Endodermal cell (in vitro differentiated cells): ENCODE measurements at regions not wholly inside any gene's neighbourhood (a gene's known extent, or its start where the extent isn't known, plus 50 kb on each side); places are given as distances from the start of the nearest gene placed in this dataset.

ENCODE experiments used
- DNase-seq: peaks from one replicate; pipeline ENCODE4 v3.0.0-alpha.2; 2017
- H3K27ac ChIP-seq: 2 replicates; pipeline ENCODE4 v1.5.1; 2013; ENCODE audit warnings: mild to moderate bottlenecking, low read depth, low read length, moderate library complexity
- H3K27me3 ChIP-seq: 2 replicates; pipeline ENCODE4 v1.6.1; 2013; ENCODE audit warnings: mild to moderate bottlenecking, low read length, moderate library complexity; ENCODE audit not compliant: insufficient read depth, control insufficient read depth, poor library complexity, severe bottlenecking
- H3K36me3 ChIP-seq: 2 replicates; pipeline ENCODE4 v1.7.0; 2013; ENCODE audit warnings: mild to moderate bottlenecking, low read length, moderate library complexity; ENCODE audit not compliant: control insufficient read depth, insufficient read depth
- H3K4me1 ChIP-seq: one replicate; pipeline ENCODE4 v1.7.0; 2013; ENCODE audit warnings: low read length; ENCODE audit not compliant: control insufficient read depth, insufficient read depth
- H3K4me3 ChIP-seq: 2 replicates; pipeline ENCODE4 v1.5.1; 2013; ENCODE audit warnings: mild to moderate bottlenecking, low read length, moderate library complexity
- H3K9ac ChIP-seq: 2 replicates; pipeline ENCODE4 v1.6.1; 2013; ENCODE audit warnings: mild to moderate bottlenecking, low read length, moderate library complexity; ENCODE audit not compliant: poor library complexity, severe bottlenecking; ENCODE audit errors: extremely low read depth
- H3K9me3 ChIP-seq: 2 replicates; pipeline ENCODE4 v1.6.1; 2013; ENCODE audit warnings: mild to moderate bottlenecking, low read length, moderate library complexity; ENCODE audit not compliant: control insufficient read depth
- H3K27ac Mint-ChIP-seq: 2 replicates; pipeline ENCODE4 v1.8.0; 2020; ENCODE audit warnings: mixed read lengths
- H3K27me3 Mint-ChIP-seq: 2 replicates; pipeline ENCODE4 v1.8.0; 2021; ENCODE audit warnings: mild to moderate bottlenecking, mixed read lengths; ENCODE audit not compliant: insufficient read depth
- H3K36me3 Mint-ChIP-seq: 2 replicates; pipeline ENCODE4 v1.8.0; 2020; ENCODE audit warnings: low read depth, mixed read lengths
- H3K4me1 Mint-ChIP-seq: 2 replicates; pipeline ENCODE4 v1.8.0; 2020; ENCODE audit warnings: mixed read lengths
- H3K4me3 Mint-ChIP-seq: 2 replicates; pipeline ENCODE4 v1.8.0; 2020; ENCODE audit warnings: mild to moderate bottlenecking, moderate library complexity, mixed read lengths
- H3K9me3 Mint-ChIP-seq: 2 replicates; pipeline ENCODE4 v1.8.0; 2020; ENCODE audit warnings: mild to moderate bottlenecking, mixed read lengths
- CTCF ChIP-seq: fragments of 200-600 bp; sonication (generic); conservative IDR thresholded peaks from 2 replicates; pipeline ENCODE4 v1.5.0; 2021; ENCODE audit warnings: antibody characterized with exemption, mild to moderate bottlenecking
- WGBS, 2 experiments: methylation state at CpG; one replicate each; pipeline versions ENCODE4 v1.1.5 to v1.1.7; 2013; ENCODE audit warnings: missing lambda C conversion rate in 2 of 2, mixed read lengths in 1 of 2; ENCODE audit not compliant: insufficient coverage in 1 of 2, insufficient read length in 1 of 2; 5-methylcytosine and 5-hydroxymethylcytosine counted together

GRCh38 chr2:34025196-34025595 lies 426.1 kb upstream of the FAM98A start:
- Histone ChIP-seq H3K4me3 (no peak overlapping the region), H3K27me3 (no peaks in the 10 kb centered on the region), H3K9me3 (no peaks in the 10 kb centered on the region), H3K27ac (no peak overlapping the region), H3K36me3 (no peaks in the 10 kb centered on the region), H3K9ac (no peak overlapping the region), H3K4me1 (no peaks in the 10 kb centered on the region)
- Mint-ChIP-seq H3K36me3 (no peaks in the 10 kb centered on the region), H3K9me3 (no peaks in the 10 kb centered on the region), H3K27me3 (no peaks in the 10 kb centered on the region), H3K4me3 (no peak overlapping the region), H3K27ac (no peak overlapping the region), H3K4me1 (no peaks in the 10 kb centered on the region)
- no peak for DNase-seq
- no CpG with 5 or more reads among the region's 1 CpG for WGBS, 2 experiments
- TF ChIP-seq CTCF, result no peak

- Mint-ChIP-seq H3K36me3 (no peaks in the 10 kb centered on the region), H3K9me3 (peaks cover 17% of the 10 kb centered on the region), H3K4me1 (peaks cover 4% of the 10 kb centered on the region), H3K4me3 (no peak overlapping the region), H3K27ac (no peak overlapping the region), H3K27me3 (no peaks in the 10 kb centered on the region)
- no peaks in the 10 kb centered on the region for H3K4me1 ChIP-seq
- WGBS, 2 experiments, result 0 to 4% methylated on average over 3 to 6 of the region's 6 CpGs
- peaks cover 19% of the 10 kb centered on the region for H3K9me3 ChIP-seq
- TF ChIP-seq CTCF, result peak; percentile 97
- H3K4me3 ChIP-seq, result no peak overlapping the region
- no peak overlapping the region for H3K27ac ChIP-seq
- peak; percentile 95 for DNase-seq
- no peaks in the 10 kb centered on the region for H3K36me3 ChIP-seq
- no peak overlapping the region for H3K9ac ChIP-seq
- H3K27me3 ChIP-seq, result no peaks in the 10 kb centered on the region
These were observed 413.7 kb upstream of the FAM98A start for GRCh38 chr2:34012715-34013302.

- peaks cover 17% of the 10 kb centered on the region for H3K9me3 Mint-ChIP-seq
- TF ChIP-seq CTCF, result no peak
- H3K27me3 ChIP-seq, result no peaks in the 10 kb centered on the region
- no peaks in the 10 kb centered on the region for H3K27me3 Mint-ChIP-seq
- no peak for DNase-seq
- H3K27ac ChIP-seq, result no peak overlapping the region
- H3K4me1 ChIP-seq, result no peaks in the 10 kb centered on the region
- no peak overlapping the region for H3K4me3 Mint-ChIP-seq
- H3K4me3 ChIP-seq, result no peak overlapping the region
- H3K9me3 ChIP-seq, result peaks cover 18% of the 10 kb centered on the region
- H3K4me1 Mint-ChIP-seq, result peaks cover 4% of the 10 kb centered on the region
- 100% methylated on average over 2 of the region's 2 CpGs; no CpG with 5 or more reads in 1 of the 2 experiments for WGBS, 2 experiments
- no peaks in the 10 kb centered on the region for H3K36me3 ChIP-seq
- H3K36me3 Mint-ChIP-seq, result no peaks in the 10 kb centered on the region
- H3K27ac Mint-ChIP-seq, result no peak overlapping the region
- no peak overlapping the region for H3K9ac ChIP-seq
These were observed 412.6 kb upstream of the FAM98A start for GRCh38 chr2:34011684-34012083.
